Keratinocyte (primary cell): ENCODE measurements at regions not wholly inside any gene's neighbourhood (a gene's known extent, or its start where the extent isn't known, plus 50 kb on each side); places are given as distances from the start of the nearest gene placed in this dataset.

Source experiments
- EZH2 ChIP-seq: IDR thresholded peaks from one replicate; pipeline ENCODE4 v1.6.1; 2012; ENCODE audit warnings: inconsistent platforms, mild to moderate bottlenecking, low read length, moderate library complexity
- TF ChIP-seq, protein P1 (sequence below), 3 experiments: IDR thresholded peaks in 1 of 3; conservative IDR thresholded peaks in 1 of 3; optimal IDR thresholded peaks in 1 of 3; 2 replicates in 2 of 3; 3 replicates in 1 of 3; pipeline versions ENCODE3 to v1.5.1; 2011; ENCODE audit warnings: low read length in 3 of 3, mild to moderate bottlenecking in 3 of 3, moderate library complexity in 2 of 3, control low read depth in 1 of 3, inconsistent platforms in 1 of 3; ENCODE audit not compliant: insufficient read depth in 2 of 3; ENCODE audit errors: extremely low read depth in 1 of 3

DNA sequence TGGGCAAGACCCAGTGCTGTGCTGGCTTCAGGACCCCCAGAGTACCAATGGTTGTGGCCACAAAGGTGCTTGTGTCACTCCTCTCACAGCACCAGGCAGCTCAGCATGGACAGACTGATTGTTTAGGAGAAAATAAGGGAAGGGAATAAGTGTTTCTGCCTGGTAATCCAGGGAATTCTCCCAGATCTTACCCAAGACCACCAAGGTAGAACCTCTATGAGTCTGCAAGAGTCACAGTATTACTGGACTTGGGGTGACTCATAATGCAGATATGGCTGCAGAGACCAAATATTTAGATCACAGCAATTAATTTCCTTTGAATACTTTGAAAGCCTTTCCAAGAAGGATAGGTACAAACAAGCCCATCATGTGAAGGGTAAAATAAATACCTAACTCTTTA lies 1178.3 kb upstream of the FLRT2 start:
- TF ChIP-seq, protein P1, sequence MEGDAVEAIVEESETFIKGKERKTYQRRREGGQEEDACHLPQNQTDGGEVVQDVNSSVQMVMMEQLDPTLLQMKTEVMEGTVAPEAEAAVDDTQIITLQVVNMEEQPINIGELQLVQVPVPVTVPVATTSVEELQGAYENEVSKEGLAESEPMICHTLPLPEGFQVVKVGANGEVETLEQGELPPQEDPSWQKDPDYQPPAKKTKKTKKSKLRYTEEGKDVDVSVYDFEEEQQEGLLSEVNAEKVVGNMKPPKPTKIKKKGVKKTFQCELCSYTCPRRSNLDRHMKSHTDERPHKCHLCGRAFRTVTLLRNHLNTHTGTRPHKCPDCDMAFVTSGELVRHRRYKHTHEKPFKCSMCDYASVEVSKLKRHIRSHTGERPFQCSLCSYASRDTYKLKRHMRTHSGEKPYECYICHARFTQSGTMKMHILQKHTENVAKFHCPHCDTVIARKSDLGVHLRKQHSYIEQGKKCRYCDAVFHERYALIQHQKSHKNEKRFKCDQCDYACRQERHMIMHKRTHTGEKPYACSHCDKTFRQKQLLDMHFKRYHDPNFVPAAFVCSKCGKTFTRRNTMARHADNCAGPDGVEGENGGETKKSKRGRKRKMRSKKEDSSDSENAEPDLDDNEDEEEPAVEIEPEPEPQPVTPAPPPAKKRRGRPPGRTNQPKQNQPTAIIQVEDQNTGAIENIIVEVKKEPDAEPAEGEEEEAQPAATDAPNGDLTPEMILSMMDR (optimal IDR thresholded peaks at IDR 0.05 in 1 of 3, IDR thresholded peaks at IDR 0.05 in 1 of 3, conservative IDR thresholded peaks at IDR 0.05 in 1 of 3; ENCODE audit: extremely low read depth in 1 of 3, insufficient read depth in 2 of 3, low read length in 3 of 3), result no peak
- TF ChIP-seq EZH2, result no peak
